AG10803 (cell line): ENCODE measurements at regions not wholly inside any gene's neighbourhood (a gene's known extent, or its start where the extent isn't known, plus 50 kb on each side); places are given as distances from the start of the nearest gene placed in this dataset.

ENCODE experiments used
- DNase-seq: peaks from one replicate; pipeline ENCODE4 v3.0.0; 2010; ENCODE audit warnings: low read depth
- H3K4me3 ChIP-seq: 2 replicates; pipeline ENCODE4 v1.5.1; 2011; ENCODE audit warnings: mild to moderate bottlenecking, low read length, control low read depth
- CTCF ChIP-seq: conservative IDR thresholded peaks from 2 replicates; pipeline ENCODE4 v1.5.1; 2011; ENCODE audit warnings: mild to moderate bottlenecking, low read length, control low read depth, inconsistent platforms

GRCh38 chr14:36397357-36397756 lies 76.9 kb upstream of the MBIP start:
- no peak for TF ChIP-seq CTCF
- DNase-seq = no peak
- no peak overlapping the region for H3K4me3 ChIP-seq

- no peak for TF ChIP-seq CTCF
- H3K4me3 ChIP-seq = no peak overlapping the region
Observed at GRCh38 chr14:36396798-36397197, 76.4 kb upstream of the MBIP start.

GRCh38 chr14:36394593-36394992 lies 74.2 kb upstream of the MBIP start:
- no peak for TF ChIP-seq CTCF
- no peak for DNase-seq
- H3K4me3 ChIP-seq = no peak overlapping the region

More at GRCh38 chr14:36396798-36397197, 76.4 kb upstream of the MBIP start:
- DNase-seq = no peak

GRCh38 chr14:36390718-36391117 lies 70.3 kb upstream of the MBIP start:
- no peak for TF ChIP-seq CTCF
- no peak for DNase-seq
- H3K4me3 ChIP-seq = no peak overlapping the region

- TF ChIP-seq CTCF = no peak
- peak; percentile 2 for DNase-seq
- H3K4me3 ChIP-seq = no peak overlapping the region
Observed at GRCh38 chr14:36383767-36384431, 63.5 kb upstream of the MBIP start.

- peak; percentile 77 for DNase-seq
- TF ChIP-seq CTCF = peak; percentile 86
- no peak overlapping the region for H3K4me3 ChIP-seq
Observed at GRCh38 chr14:36373982-36374673, 53.7 kb upstream of the MBIP start.
